Activated CD8-positive, alpha-beta memory T cell treated with anti-CD3 and anti-CD28 coated beads for 4 hours (primary cell): ENCODE measurements at regions not wholly inside any gene's neighbourhood (a gene's known extent, or its start where the extent isn't known, plus 50 kb on each side); places are given as distances from the start of the nearest gene placed in this dataset.

ENCODE experiments used
- DNase-seq, 2 donors: peaks; one replicate each; pipeline ENCODE4 v3.0.0-alpha.2; 2020; ENCODE audit warnings: low read depth in 2 of 2

- no peak for DNase-seq
These were observed 276.7 kb upstream of the KIF2A start for GRCh38 chr5:62029303-62029702.

- DNase-seq, result no peak
These were observed 275.7 kb upstream of the KIF2A start for GRCh38 chr5:62030326-62030725.

- no peak for DNase-seq
These were observed 268.0 kb upstream of the KIF2A start for GRCh38 chr5:62038024-62038423.

GRCh38 chr5:62041156-62041756 lies 264.8 kb upstream of the KIF2A start:
- DNase-seq, result no peak

GRCh38 chr5:62042007-62042406 lies 264.0 kb upstream of the KIF2A start:
- no peak for DNase-seq

GRCh38 chr5:62043289-62044280 lies 262.4 kb upstream of the KIF2A start:
- no peak for DNase-seq

- DNase-seq, result no peak
These were observed 261.0 kb upstream of the KIF2A start for GRCh38 chr5:62044989-62045388.

GRCh38 chr5:62046191-62046590 lies 259.8 kb upstream of the KIF2A start:
- DNase-seq, result no peak

GRCh38 chr5:62051747-62052146 lies 254.3 kb upstream of the KIF2A start:
- no peak for DNase-seq

GRCh38 chr5:62059960-62060359 lies 246.0 kb upstream of the KIF2A start:
- no peak for DNase-seq

- DNase-seq, result no peak
These were observed 241.0 kb upstream of the KIF2A start for GRCh38 chr5:62065050-62065449.

- no peak for DNase-seq
These were observed 239.2 kb upstream of the KIF2A start for GRCh38 chr5:62066761-62067277.

- no peak for DNase-seq
These were observed 237.5 kb upstream of the KIF2A start for GRCh38 chr5:62068554-62068953.

GRCh38 chr5:62077387-62077786 lies 228.6 kb upstream of the KIF2A start:
- DNase-seq, result no peak

GRCh38 chr5:62077823-62078550 lies 228.0 kb upstream of the KIF2A start:
- DNase-seq, result no peak

GRCh38 chr5:62082370-62082801 lies 223.6 kb upstream of the KIF2A start:
- DNase-seq, result no peak

GRCh38 chr5:62083247-62083646 lies 222.8 kb upstream of the KIF2A start:
- DNase-seq, result no peak

- no peak for DNase-seq
These were observed 222.3 kb upstream of the KIF2A start for GRCh38 chr5:62083661-62084060.

GRCh38 chr5:62084391-62084790 lies 221.6 kb upstream of the KIF2A start:
- no peak for DNase-seq

GRCh38 chr5:62090953-62091352 lies 215.1 kb upstream of the KIF2A start:
- no peak for DNase-seq

GRCh38 chr5:62093411-62093810 lies 212.6 kb upstream of the KIF2A start:
- no peak for DNase-seq

GRCh38 chr5:62093976-62094375 lies 212.0 kb upstream of the KIF2A start:
- DNase-seq, result no peak
